DMS 273 treated with DMSO at 0.1 percent for 48 hours (cell line): ENCODE measurements at regions not wholly inside any gene's neighbourhood (a gene's known extent, or its start where the extent isn't known, plus 50 kb on each side); places are given as distances from the start of the nearest gene placed in this dataset.

Experiments used
- DNase-seq: peaks from one replicate; lab custom pipeline; 2025; lab: John Stamatoyannopoulos, UW

DNA sequence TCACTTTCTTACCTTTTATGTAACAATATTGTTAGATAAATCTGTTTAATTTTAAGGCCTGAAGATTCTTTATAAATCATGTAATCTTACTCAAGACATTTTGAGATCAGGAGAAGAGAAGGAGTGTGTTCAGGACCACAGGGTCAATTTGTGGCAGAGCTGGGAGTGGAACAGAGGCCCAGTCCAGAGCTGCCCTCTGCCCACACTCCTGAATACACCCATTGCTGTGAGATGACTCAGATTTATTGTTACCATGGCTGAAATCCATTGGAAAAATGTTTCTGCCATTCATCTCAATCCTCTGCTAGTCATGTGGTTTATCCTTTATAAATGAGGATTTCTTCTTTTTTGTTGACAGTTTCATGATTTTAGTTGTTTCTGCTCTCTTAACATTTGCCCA lies 100.5 kb upstream of the STXBP6 start:
- DNase-seq = no peak

DNA sequence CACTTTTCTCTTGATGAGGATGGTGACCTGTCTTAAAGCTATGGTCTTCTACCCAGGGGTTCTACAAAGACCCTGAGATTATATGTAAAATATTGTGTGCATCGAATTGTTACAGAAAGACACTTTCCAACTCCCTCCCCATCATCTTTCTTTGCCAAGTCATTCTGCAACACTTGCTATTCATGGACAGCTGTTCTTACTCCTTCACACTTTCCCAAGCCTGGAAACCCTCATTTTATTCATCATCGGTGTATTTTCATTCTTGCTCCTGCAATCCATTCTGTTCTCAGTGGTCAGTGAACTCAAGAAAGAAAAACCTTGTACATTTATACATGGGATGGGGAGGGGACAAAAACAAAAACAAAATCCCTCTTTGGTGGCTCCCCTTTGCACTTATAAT lies 90.5 kb upstream of the STXBP6 start:
- no peak for DNase-seq

DNA sequence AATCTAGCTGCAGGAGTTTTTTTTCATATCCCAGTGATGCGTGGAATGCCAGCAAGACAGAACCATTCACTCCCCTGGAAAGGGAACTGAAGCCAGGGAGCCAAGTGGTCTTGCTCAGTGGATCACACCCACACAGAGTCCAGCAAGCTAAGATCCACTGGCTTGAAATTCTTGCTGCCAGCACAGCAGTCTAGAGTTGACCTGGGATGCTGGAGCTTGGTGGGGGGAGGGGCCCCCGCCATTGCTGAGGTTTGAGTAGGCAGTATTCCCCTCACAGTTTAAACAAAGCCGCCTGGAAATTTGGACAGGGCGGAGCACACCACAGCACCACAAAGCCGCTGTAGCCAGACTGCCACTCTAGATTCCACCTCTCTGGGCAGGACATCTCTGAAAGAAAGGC lies 86.9 kb upstream of the STXBP6 start:
- no peak for DNase-seq

- DNase-seq = no peak
These were observed 84.2 kb upstream of the STXBP6 start for GRCh38 chr14:25134184-25134583.

GRCh38 chr14:25132732-25133422 lies 82.9 kb upstream of the STXBP6 start:
- peak; percentile 58 for DNase-seq

DNA sequence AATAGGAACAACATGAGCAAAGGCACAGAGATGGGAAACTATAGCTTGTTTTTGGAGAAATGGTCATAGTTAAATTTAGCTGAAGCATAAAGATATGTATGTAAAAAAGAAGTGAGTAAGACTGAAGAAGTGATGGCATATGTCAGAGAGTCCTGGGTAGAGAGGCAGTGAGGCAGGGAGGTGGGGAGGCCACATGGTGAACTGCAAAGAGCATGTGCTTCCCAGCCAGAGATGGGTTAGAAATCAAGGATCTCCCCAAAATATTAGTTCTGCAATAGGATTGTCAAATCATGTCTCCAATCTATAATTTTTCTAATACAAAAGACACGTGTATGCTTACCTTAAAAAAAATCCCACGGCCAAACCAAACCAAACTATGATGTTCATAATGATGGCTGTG lies 82.1 kb upstream of the STXBP6 start:
- no peak for DNase-seq

- DNase-seq = no peak
These were observed 72.9 kb upstream of the STXBP6 start for GRCh38 chr14:25122843-25123242.

DNA sequence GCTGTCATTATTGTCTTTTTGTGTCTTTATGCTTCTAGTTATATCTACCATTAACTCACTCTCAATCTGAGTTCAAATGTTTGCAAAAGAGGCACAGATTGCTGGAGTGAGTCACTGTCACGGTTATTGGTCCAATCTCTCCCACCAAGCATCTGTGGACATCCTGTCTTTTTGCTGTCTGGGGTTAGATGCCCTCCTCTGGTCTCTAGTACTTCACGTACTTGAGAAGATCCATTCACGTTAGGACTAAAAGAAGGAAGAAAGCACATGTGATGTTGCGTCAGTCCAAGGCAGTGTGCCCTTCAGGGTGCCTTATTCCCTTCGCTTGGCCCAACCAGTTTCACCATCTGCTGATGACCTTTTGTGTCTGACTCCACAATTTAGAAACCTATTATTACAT lies 72.3 kb upstream of the STXBP6 start:
- DNase-seq = no peak

DNA sequence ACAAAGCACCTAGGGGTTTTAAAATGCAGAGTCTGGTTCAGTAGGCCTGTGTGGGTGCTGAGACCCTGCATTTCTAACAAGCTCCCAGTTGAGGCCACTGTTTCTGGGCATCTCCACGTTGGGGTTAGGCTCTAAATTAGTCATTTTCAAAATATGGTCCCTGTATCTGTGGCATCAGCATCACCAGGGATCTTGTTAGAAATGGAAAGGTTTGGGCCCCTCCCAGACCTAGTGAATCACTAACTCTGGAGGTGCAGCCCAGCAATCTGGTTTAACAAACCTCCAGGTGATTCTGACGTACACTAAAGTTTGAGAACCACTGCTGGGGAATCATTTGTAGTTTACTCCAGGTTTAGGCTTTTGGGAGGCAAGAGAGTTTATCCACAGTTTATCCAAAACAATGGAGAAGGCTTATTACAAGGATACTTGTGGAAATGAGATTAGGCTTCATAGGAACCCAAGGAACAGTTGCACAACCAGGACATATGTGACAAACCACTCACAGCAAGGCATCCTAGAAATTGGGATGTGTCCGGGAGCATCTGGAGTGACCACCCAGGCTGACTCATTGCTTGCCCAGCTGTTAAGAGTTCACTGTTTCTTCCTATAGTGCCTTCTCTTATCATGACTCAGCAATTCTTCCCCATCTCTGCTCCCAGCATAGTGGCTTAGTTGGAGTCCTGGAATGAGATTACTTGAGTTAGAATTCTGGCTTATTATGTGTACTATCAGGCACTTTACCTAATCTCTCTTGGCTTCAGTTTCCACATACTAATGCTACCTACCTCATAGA lies 71.6 kb upstream of the STXBP6 start:
- peak; percentile 55 for DNase-seq

- no peak for DNase-seq
These were observed 70.3 kb upstream of the STXBP6 start for GRCh38 chr14:25120261-25120660.

GRCh38 chr14:25118671-25119070 lies 68.7 kb upstream of the STXBP6 start:
- DNase-seq = no peak

DNA sequence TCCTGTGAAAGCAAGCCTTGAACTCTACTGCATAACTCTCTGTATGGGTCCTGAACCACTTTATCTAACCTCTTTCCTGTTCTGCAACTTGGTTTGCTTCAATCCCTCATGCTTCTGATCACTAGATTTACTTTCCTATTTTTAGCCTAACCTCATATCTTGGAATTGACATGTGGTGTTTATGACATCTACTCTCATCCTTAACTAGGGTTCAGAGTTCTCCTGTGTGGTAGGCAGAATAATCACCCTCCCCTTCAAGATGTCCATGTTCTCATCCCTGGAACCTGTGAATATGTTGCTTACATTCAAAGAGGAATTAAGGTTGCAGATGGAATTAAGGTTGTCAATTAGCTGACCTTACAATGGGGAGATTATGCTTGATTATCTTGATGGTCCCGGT lies 67.4 kb upstream of the STXBP6 start:
- no peak for DNase-seq

DNA sequence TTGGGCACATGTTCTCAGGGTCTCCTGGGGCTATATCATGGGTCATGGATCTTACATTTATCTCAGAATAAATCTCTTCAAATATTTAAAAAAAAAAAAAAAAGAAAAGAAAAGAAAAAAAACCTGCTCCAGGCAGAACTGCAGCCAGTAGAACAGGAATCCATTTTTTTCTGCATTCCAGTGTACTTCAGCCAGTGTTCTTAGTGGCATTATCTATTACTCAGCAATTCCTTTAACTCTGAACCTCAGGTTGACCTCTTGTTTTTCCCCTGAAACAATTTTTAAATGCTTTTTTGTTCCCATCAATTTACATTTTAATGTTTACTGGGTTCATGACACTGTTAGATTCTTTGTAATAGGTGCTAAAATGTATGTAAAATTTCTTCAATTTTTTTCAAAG lies 66.7 kb upstream of the STXBP6 start:
- DNase-seq = no peak

GRCh38 chr14:25113394-25113793 lies 63.4 kb upstream of the STXBP6 start:
- DNase-seq = no peak

DNA sequence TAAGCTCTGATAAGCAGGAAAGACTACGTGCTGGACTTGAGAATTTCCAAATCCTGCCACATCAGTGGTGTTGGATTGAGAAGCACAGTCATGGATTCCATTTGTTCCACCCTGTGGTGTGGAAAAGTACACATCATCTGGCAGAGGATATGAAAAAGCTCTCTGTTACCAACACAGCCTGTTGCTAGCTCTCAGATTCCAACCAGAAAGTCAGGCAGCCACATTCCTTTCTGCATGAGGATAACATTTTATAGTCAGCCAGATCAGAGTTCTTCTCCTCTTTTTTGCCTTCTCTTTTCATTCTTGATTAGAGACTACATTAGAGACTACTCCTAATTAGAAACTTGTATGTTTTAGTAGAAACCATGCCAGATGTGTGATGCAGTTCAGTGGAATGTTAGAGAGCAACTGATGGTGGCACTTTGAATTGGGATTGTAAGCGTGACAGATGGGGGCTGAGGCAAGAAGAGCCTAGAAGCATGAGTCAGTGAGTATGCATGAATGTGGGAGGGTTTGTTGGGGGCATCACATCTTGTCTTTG lies 61.2 kb upstream of the STXBP6 start:
- DNase-seq = peak; percentile 89

DNA sequence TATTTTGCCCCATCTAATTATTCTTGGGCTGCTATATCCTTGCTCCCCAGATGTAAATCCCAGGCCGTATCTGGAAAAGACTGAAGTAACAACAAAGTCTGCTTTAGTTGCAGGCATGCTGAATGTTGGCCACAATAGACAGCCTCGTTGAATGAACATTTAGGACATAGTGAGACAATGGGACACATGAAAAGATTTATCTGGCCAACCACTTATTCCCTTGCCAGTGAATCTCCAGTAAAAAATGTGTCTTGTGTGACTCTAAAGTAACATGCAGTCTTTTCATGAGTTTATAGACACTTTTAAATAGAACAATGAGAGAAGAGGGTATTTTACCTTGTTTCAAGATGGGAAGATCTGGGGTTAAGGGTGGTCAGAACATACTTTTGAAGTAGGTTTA lies 60.2 kb upstream of the STXBP6 start:
- no peak for DNase-seq

- peak; percentile 16 for DNase-seq
These were observed 59.0 kb upstream of the STXBP6 start for GRCh38 chr14:25108959-25109358.

DNA sequence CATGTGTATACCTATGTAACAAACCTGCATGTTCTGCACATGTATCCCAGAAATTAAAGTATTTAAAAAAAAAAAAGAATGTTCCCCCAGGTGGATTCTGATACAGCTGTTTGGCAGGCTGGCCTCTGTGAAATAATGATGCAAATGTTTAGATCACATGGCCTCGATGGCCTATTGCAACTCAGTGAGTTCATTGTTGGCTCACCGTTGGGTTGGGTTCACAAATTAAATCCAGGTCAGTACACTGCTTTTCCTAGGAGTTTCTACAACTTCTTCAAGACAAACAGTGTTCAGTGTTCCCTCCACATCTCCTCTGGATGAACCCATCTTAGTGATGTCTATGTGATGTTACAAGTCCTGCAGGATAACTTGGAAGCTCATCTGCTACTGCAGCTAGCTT lies 58.3 kb upstream of the STXBP6 start:
- DNase-seq = no peak

DNA sequence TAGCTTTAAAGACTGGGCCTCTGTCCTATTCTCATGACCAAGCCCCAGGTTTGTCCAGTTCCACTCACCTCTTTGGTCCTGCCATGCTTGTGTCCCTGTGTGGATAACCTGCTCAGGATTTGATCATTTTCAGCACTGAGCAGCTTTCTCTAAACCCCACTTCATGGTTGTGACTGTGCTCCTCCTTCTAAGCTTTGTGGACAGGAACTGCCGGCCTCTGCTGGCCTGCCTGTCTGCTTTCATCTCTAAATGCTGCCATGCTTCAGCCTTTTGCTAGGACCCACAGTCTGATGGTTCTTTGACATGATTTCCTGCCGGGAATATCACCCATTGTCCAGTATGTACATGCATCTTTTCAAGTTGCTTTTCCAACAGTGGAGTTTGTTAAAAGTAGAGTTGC lies 53.9 kb upstream of the STXBP6 start:
- DNase-seq = no peak

GRCh38 chr14:25103271-25103670 lies 53.3 kb upstream of the STXBP6 start:
- DNase-seq = no peak

DNA sequence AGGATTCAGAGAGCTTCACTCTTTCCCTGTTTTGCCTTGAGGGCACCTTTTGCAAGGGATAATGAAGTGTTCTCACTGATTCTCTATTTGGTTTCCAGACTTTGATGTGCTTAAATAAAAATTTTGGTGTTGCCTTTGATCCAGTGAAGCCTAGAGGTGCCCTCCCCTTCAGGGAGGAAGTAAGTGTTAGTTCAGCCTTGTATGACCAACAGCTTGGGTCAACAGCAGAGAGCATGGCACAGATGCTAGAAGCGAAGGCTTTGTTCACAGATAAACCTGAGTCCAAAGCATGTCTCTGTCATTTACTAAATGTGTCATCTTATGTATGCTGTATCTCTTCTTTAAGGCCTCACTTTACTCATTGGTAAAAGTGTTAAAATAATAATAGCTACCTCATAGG lies 52.8 kb upstream of the STXBP6 start:
- DNase-seq = no peak

GRCh38 chr14:25101276-25101675 lies 51.3 kb upstream of the STXBP6 start:
- DNase-seq = no peak
